Endothelial cell of umbilical vein (primary cell): ENCODE measurements at regions not wholly inside any gene's neighbourhood (a gene's known extent, or its start where the extent isn't known, plus 50 kb on each side); places are given as distances from the start of the nearest gene placed in this dataset.
A peak's percentile ranks its signal among the peaks of the same experiment; 100 is the strongest.

Experiments
- BruUV-seq: library from RNA; stranded (reverse); fragments of 400-500 nt; replicated peaks from 2 replicates; lab custom pipeline; 2021; lab: Mats Ljungman, UMichigan
- CTCF ChIA-PET: fragments of 300-600, 350-600 bp; sonication (Branson Sonifier 250); formaldehyde crosslinking; loops from one replicate; lab custom pipeline; 2021; ENCODE audit warnings: antibody characterized with exemption, inconsistent platforms; lab: Charles Lee
- POLR2A ChIA-PET: fragments of 300-600, 350-600 bp; sonication (Branson Sonifier 250); formaldehyde crosslinking; loops from one replicate; lab custom pipeline; 2021; ENCODE audit warnings: antibody characterized with exemption, inconsistent platforms; lab: Charles Lee
- DNase-seq: peaks from one replicate; pipeline ENCODE4 v3.0.0-alpha.2; 2011; ENCODE audit warnings: low read depth, low spot score
- FAIRE-seq: peaks from 2 replicates; lab custom pipeline; 2011; peaks lifted over from hg19 to GRCh38; lab: Jason Lieb, UNC
- H2AFZ ChIP-seq: 2 replicates; pipeline ENCODE4 v1.6.0; 2012; ENCODE audit warnings: low read depth, low read length, control low read depth, inconsistent platforms
- H3K27ac ChIP-seq: 2 replicates; pipeline ENCODE4 v1.5.1; 2011; ENCODE audit warnings: low read depth, mild to moderate bottlenecking, control low read depth, low read length, moderate library complexity; ENCODE audit not compliant: insufficient read depth
- H3K27me3 ChIP-seq, 2 experiments: 2 replicates each; pipeline versions ENCODE4 v1.6.0 to v1.6.1; 2011; ENCODE audit warnings: low read length in 2 of 2, mixed read lengths in 1 of 2; ENCODE audit not compliant: control insufficient read depth in 2 of 2, insufficient read depth in 2 of 2
- H3K36me3 ChIP-seq, 2 experiments: 2 replicates in 1 of 2; 3 replicates in 1 of 2; pipeline ENCODE4 v1.5.1; 2011; ENCODE audit warnings: low read length in 2 of 2, mild to moderate bottlenecking in 1 of 2, moderate library complexity in 1 of 2; ENCODE audit not compliant: control insufficient read depth in 2 of 2, insufficient read depth in 2 of 2; ENCODE audit errors: extremely low read depth in 1 of 2
- H3K4me1 ChIP-seq: 3 replicates; pipeline ENCODE4 v1.5.1; 2011; ENCODE audit warnings: mild to moderate bottlenecking, low read length; ENCODE audit not compliant: control insufficient read depth, insufficient read depth; ENCODE audit errors: extremely low read depth
- H3K4me2 ChIP-seq: 2 replicates; pipeline ENCODE4 v1.6.1; 2011; ENCODE audit warnings: low read length, control low read depth, mixed read lengths; ENCODE audit not compliant: insufficient read depth
- H3K4me3 ChIP-seq, 3 experiments: fragments of 200-600 bp in 1 of 3; sonication (generic), shearing (Covaris generic) in 1 of 3; replicated peaks in 1 of 3; 2 replicates each; pipeline ENCODE4 v1.5.1; 2011 to 2016; ENCODE audit warnings: control low read depth in 3 of 3, low read length in 3 of 3, mild to moderate bottlenecking in 2 of 3, inconsistent platforms in 1 of 3, low read depth in 1 of 3, moderate library complexity in 1 of 3; ENCODE audit not compliant: insufficient read depth in 1 of 3
- H3K79me2 ChIP-seq: 2 replicates; pipeline ENCODE4 v1.6.0; 2012; ENCODE audit warnings: low read length, inconsistent platforms; ENCODE audit not compliant: control insufficient read depth, insufficient read depth
- H3K9ac ChIP-seq: replicated peaks from 2 replicates; pipeline ENCODE3; 2011; ENCODE audit warnings: low read length, control low read depth; ENCODE audit not compliant: insufficient read depth; ENCODE audit errors: extremely low read depth
- H3K9me1 ChIP-seq: replicated peaks from 3 replicates; pipeline ENCODE4 v1.6.0; 2011; ENCODE audit warnings: mild to moderate bottlenecking, low read length; ENCODE audit not compliant: control insufficient read depth, insufficient read depth; ENCODE audit errors: extremely low read depth
- H3K9me3 ChIP-seq: replicated peaks from 2 replicates; pipeline ENCODE4 v1.5.1; 2012; ENCODE audit warnings: low read length, inconsistent platforms; ENCODE audit not compliant: control insufficient read depth, insufficient read depth
- H4K20me1 ChIP-seq: replicated peaks from 2 replicates; pipeline ENCODE3; 2011; ENCODE audit warnings: mild to moderate bottlenecking, low read length; ENCODE audit not compliant: control insufficient read depth, insufficient read depth; ENCODE audit errors: extremely low read depth
- EZH2 ChIP-seq: IDR thresholded peaks from 2 replicates; pipeline ENCODE4 v1.6.1; 2012; ENCODE audit warnings: borderline replicate concordance, low read depth, mild to moderate bottlenecking, moderate library complexity, low read length, inconsistent platforms; ENCODE audit not compliant: severe bottlenecking
- FOS ChIP-seq: IDR thresholded peaks from 2 replicates; pipeline ENCODE4 v1.6.1; 2011; ENCODE audit warnings: mild to moderate bottlenecking, low read length, moderate library complexity, borderline replicate concordance; ENCODE audit not compliant: insufficient read depth
- GATA2 ChIP-seq: IDR thresholded peaks from 2 replicates; pipeline ENCODE4 v1.7.0; 2011; ENCODE audit warnings: low read depth, mild to moderate bottlenecking, moderate library complexity, mixed read lengths, low read length; ENCODE audit not compliant: insufficient read length, insufficient read depth
- JUN ChIP-seq: IDR thresholded peaks from 2 replicates; pipeline ENCODE4 v1.6.1; 2011; ENCODE audit warnings: borderline replicate concordance, low read depth; ENCODE audit not compliant: insufficient read length, insufficient read depth
- MYC ChIP-seq: IDR thresholded peaks from one replicate; pipeline ENCODE4 v1.6.1; 2011; ENCODE audit warnings: mild to moderate bottlenecking, low read depth, low read length
- POLR2A ChIP-seq: IDR thresholded peaks from 2 replicates; pipeline ENCODE4 v1.6.1; 2012; ENCODE audit warnings: low read depth, mild to moderate bottlenecking, control low read depth, low read length
- POLR2AphosphoS5 ChIP-seq: IDR thresholded peaks from 2 replicates; pipeline ENCODE4 v1.6.1; 2012; ENCODE audit warnings: low read depth, mild to moderate bottlenecking, control low read depth, low read length, moderate library complexity; ENCODE audit not compliant: insufficient read depth
- dilution Hi-C: fragments of 300-500 bp; cut with MboI; formaldehyde crosslinking; loops from one replicate; pipeline ENCODE4 v1.15.0; 2019; ENCODE audit warnings: low sequenced_read_pairs; ENCODE audit not compliant: extremely low pct_ligation_motif_present
- intact Hi-C: fragments of 100-400 bp; cut with micrococcal nuclease; formaldehyde crosslinking; loops from one replicate; pipeline ENCODE4 v1.10.0; 2022
- TF ChIP-seq, protein P1 (sequence below): IDR thresholded peaks from 2 replicates; pipeline ENCODE4 v1.6.1; 2011; ENCODE audit not compliant: insufficient read depth, insufficient read length
- TF ChIP-seq, protein P2 (sequence below), 2 donors: IDR thresholded peaks; 1 replicate in 1 of 2; 2 replicates in 1 of 2; pipeline ENCODE4 v1.5.1; 2011; ENCODE audit warnings: low read length in 2 of 2, mild to moderate bottlenecking in 2 of 2, moderate library complexity in 2 of 2, control low read depth in 1 of 2, inconsistent platforms in 1 of 2, low read depth in 1 of 2; ENCODE audit not compliant: insufficient read depth in 1 of 2; ENCODE audit errors: extremely low read depth in 1 of 2

DNA sequence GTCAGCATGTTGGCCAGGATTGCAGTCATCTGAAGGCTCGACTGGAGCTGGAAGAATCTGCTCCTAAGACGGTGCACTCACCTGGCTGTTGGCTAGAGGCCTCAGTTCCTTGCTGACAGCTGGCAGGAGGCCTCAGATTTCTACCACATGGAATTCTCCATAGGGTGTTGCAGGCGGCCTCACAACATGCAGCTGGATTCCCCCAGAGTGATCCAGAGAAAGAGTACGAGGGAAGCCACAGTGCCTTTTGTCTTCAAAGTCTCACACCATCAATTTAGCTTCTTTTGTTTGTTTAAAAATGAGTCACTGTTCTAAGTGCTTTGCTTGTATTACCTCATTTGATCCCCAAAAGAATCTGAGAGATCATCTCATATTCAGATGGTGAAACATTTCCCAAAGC, 65.5 kb upstream of the FYN start:
- Histone ChIP-seq H2AFZ (no peak overlapping the region), H4K20me1 (no peaks in the 10 kb centered on the region), H3K9me1 (no peaks in the 10 kb centered on the region), H3K79me2 (no peaks in the 10 kb centered on the region), H3K4me2 (no peak overlapping the region), H3K4me1 (peaks cover 6% of the 10 kb centered on the region), H3K27ac (no peak overlapping the region), H3K36me3 (no peaks in the 10 kb centered on the region), H3K27me3 (no peaks in the 10 kb centered on the region), H3K9ac (no peak overlapping the region), H3K9me3 (no peaks in the 10 kb centered on the region), H3K4me3 (no peak overlapping the region)
- FAIRE-seq (peak; percentile 77), DNase-seq (peak; percentile 37)
- ChIA-PET CTCF (interaction anchor here (0.6 to 2.2 kb wide), 8 partner anchors 11 to 91 kb away, joined by 3 to 6 read pairs (median 3); no protein-coding TSS in a partner anchor), POLR2A (no interaction called here)
- BruUV-seq, result no TSS peak
- dilution Hi-C loops (no loop called here), intact Hi-C loops (no loop called here)
- TF ChIP-seq POLR2AphosphoS5 (no peak), FOS (peak; percentile 62), JUN (peak; percentile 54), EZH2 (no peak), GATA2 (no peak), POLR2A (no peak)
- TF ChIP-seq, protein P1, sequence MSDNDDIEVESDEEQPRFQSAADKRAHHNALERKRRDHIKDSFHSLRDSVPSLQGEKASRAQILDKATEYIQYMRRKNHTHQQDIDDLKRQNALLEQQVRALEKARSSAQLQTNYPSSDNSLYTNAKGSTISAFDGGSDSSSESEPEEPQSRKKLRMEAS, result no peak

DNA sequence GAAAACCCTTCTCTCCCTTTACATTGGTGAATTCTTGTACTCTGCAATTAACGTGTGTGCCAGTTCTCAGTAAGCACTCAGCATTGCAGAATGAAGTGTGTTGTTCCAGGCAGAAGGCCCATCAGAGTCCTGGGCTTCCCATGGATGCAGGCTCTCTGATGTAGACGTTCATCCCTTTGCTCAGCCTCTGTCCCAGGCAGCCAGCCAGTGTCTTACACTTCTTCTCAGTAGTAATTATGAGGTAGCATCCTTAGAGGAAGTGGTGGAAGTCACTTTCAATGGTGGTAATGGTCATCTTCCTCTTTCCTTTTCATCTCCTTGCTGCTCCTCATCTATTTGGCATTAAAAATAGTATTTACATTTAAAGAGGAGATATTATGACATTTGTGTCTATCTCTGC, 66.7 kb upstream of the FYN start:
- dilution Hi-C loops (no loop called here), intact Hi-C loops (no loop called here)
- no peak overlapping the region for H3K27ac ChIP-seq
- H3K79me2 ChIP-seq, result no peaks in the 10 kb centered on the region
- BruUV-seq, result no TSS peak
- no peaks in the 10 kb centered on the region for H3K9me1 ChIP-seq
- peaks cover 6% of the 10 kb centered on the region for H3K4me1 ChIP-seq
- no peaks in the 10 kb centered on the region for H3K27me3 ChIP-seq
- no peak for DNase-seq
- ChIA-PET POLR2A (no interaction called here), CTCF (no interaction called here)
- H3K4me2 ChIP-seq, result no peak overlapping the region
- H4K20me1 ChIP-seq, result no peaks in the 10 kb centered on the region
- H3K9me3 ChIP-seq, result no peaks in the 10 kb centered on the region
- no peak overlapping the region for H2AFZ ChIP-seq
- FAIRE-seq, result no peak
- TF ChIP-seq, protein P2, sequence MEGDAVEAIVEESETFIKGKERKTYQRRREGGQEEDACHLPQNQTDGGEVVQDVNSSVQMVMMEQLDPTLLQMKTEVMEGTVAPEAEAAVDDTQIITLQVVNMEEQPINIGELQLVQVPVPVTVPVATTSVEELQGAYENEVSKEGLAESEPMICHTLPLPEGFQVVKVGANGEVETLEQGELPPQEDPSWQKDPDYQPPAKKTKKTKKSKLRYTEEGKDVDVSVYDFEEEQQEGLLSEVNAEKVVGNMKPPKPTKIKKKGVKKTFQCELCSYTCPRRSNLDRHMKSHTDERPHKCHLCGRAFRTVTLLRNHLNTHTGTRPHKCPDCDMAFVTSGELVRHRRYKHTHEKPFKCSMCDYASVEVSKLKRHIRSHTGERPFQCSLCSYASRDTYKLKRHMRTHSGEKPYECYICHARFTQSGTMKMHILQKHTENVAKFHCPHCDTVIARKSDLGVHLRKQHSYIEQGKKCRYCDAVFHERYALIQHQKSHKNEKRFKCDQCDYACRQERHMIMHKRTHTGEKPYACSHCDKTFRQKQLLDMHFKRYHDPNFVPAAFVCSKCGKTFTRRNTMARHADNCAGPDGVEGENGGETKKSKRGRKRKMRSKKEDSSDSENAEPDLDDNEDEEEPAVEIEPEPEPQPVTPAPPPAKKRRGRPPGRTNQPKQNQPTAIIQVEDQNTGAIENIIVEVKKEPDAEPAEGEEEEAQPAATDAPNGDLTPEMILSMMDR (IDR thresholded peaks at IDR 0.05; ENCODE audit: extremely low read depth in 1 of 2, insufficient read depth in 1 of 2, low read depth in 1 of 2, low read length in 2 of 2), result no peak
- no peak for TF ChIP-seq POLR2A
- TF ChIP-seq, protein P1, result no peak
- TF ChIP-seq FOS, result no peak
- TF ChIP-seq MYC, result no peak
- TF ChIP-seq POLR2AphosphoS5, result no peak
- H3K4me3 ChIP-seq, result no peak overlapping the region
- H3K9ac ChIP-seq, result no peak overlapping the region
- H3K36me3 ChIP-seq, result no peaks in the 10 kb centered on the region
